Gastroesophageal sphincter (tissue), 3 donors: ENCODE measurements at regions not wholly inside any gene's neighbourhood (a gene's known extent, or its start where the extent isn't known, plus 50 kb on each side); places are given as distances from the start of the nearest gene placed in this dataset.
"Not testable (repeated sequence)": the region's sequence is repeated elsewhere in the genome, so short reads cannot be mapped to it uniquely, and the experiment has no call there.

Experiments
- POLR2A ChIP-seq, 2 donors: fragments of 450-650 bp; IDR thresholded peaks; one replicate each; pipeline ENCODE4 v1.6.1; 2017; ENCODE audit warnings: antibody characterized with exemption in 2 of 2, mild to moderate bottlenecking in 2 of 2, moderate library complexity in 1 of 2
- TF ChIP-seq, protein P1 (sequence below), 4 experiments: fragments of 200-600 bp in 2 of 4; fragments of 450-650 bp in 2 of 4; sonication (generic) in 1 of 4; IDR thresholded peaks; one replicate each; pipeline ENCODE4 v1.5.1; 2017 to 2019; ENCODE audit warnings: antibody characterized with exemption in 4 of 4, mild to moderate bottlenecking in 2 of 4, moderate library complexity in 2 of 4

DNA sequence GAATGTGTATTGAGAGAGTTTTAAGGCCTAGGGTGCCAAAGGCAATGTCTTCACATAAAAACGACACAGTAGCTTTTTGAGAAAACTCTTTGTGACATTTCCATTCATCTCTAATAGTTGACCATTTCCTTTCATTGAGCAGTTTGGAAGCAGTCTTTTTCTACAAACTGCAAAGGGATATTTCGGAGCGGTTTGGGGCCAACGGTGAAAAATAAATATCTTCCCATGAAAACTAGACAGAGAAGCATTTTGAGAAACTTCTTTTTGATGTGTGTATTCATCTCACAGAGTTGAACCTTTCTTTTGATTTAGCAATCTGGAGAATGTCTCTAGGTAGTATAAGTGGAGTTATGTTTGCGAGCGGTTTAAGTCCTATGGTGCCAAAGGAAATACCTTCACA lies 3052.9 kb downstream of the TUBA3C start:
- TF ChIP-seq, protein P1, sequence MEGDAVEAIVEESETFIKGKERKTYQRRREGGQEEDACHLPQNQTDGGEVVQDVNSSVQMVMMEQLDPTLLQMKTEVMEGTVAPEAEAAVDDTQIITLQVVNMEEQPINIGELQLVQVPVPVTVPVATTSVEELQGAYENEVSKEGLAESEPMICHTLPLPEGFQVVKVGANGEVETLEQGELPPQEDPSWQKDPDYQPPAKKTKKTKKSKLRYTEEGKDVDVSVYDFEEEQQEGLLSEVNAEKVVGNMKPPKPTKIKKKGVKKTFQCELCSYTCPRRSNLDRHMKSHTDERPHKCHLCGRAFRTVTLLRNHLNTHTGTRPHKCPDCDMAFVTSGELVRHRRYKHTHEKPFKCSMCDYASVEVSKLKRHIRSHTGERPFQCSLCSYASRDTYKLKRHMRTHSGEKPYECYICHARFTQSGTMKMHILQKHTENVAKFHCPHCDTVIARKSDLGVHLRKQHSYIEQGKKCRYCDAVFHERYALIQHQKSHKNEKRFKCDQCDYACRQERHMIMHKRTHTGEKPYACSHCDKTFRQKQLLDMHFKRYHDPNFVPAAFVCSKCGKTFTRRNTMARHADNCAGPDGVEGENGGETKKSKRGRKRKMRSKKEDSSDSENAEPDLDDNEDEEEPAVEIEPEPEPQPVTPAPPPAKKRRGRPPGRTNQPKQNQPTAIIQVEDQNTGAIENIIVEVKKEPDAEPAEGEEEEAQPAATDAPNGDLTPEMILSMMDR (IDR thresholded peaks at IDR 0.05): not testable (repeated sequence)
- not testable (repeated sequence) for TF ChIP-seq POLR2A (IDR thresholded peaks at IDR 0.05)
